Adrenal gland (tissue), 5 donors: ENCODE measurements at regions not wholly inside any gene's neighbourhood (a gene's known extent, or its start where the extent isn't known, plus 50 kb on each side); places are given as distances from the start of the nearest gene placed in this dataset.

Experiments used
- POLR2A ChIP-seq, 2 donors: fragments of 450-650 bp; IDR thresholded peaks; one replicate each; pipeline ENCODE4 v1.6.1; 2017; ENCODE audit warnings: antibody characterized with exemption in 2 of 2, mild to moderate bottlenecking in 2 of 2, moderate library complexity in 1 of 2
- TF ChIP-seq, protein P1 (sequence below), 6 experiments: fragments of 450-650 bp in 4 of 6; fragments of 200-600 bp in 2 of 6; sonication (generic) in 1 of 6; IDR thresholded peaks; 1 replicate in 5 of 6; 2 replicates in 1 of 6; pipeline versions ENCODE4 v1.5.1 to v1.8.0; 2016 to 2021; ENCODE audit warnings: antibody characterized with exemption in 6 of 6, mild to moderate bottlenecking in 2 of 6, moderate library complexity in 1 of 6
- donor health status: DM: no; HTN: no; CAD: no.

DNA sequence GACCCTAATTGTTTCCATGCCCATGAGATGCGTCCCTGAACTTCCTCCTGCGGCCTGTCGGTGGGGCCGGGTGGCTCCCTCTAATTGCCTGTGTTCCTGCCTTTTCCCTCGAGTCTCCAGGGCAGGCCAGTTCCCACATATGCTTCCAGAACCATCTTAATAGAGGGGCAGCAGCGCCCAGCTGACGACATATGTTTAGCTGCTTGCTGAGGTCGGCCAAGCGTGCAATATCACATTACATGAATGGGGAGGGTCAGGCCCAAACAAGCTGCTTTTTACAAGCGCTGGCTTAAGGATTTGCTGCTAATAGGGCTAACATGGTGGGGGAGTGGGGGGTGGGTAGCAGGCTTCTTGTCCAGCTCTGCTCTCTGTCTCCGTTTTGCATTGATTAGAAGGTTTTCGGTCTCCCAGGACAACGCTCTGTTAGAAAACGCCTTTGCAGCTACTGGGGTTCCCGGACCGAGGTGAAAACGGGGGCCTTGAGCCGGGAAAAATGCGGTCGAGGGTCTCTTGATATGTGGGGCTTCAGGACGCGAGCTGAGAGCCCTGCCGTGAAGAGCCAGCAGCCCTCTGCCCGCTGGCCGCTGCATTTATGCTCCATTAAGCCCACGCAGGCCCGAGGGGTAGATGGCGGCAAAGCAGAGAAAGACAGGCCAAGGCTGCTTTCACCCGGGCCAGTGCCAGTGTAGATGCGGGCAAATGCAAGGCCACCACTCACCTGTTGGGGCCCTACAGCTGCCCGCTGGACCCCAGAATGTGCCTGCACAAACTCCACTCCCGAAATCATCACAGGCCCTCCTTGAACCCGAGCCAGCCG, 308.5 kb downstream of the BMP7 start:
- TF ChIP-seq, protein P1, sequence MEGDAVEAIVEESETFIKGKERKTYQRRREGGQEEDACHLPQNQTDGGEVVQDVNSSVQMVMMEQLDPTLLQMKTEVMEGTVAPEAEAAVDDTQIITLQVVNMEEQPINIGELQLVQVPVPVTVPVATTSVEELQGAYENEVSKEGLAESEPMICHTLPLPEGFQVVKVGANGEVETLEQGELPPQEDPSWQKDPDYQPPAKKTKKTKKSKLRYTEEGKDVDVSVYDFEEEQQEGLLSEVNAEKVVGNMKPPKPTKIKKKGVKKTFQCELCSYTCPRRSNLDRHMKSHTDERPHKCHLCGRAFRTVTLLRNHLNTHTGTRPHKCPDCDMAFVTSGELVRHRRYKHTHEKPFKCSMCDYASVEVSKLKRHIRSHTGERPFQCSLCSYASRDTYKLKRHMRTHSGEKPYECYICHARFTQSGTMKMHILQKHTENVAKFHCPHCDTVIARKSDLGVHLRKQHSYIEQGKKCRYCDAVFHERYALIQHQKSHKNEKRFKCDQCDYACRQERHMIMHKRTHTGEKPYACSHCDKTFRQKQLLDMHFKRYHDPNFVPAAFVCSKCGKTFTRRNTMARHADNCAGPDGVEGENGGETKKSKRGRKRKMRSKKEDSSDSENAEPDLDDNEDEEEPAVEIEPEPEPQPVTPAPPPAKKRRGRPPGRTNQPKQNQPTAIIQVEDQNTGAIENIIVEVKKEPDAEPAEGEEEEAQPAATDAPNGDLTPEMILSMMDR (IDR thresholded peaks at IDR 0.05), result no peak
- TF ChIP-seq POLR2A (IDR thresholded peaks at IDR 0.05), result no peak
